ENCODE measurements at regions not wholly inside any gene's neighbourhood (a gene's known extent, or its start where the extent isn't known, plus 50 kb on each side); places are given as distances from the start of the nearest gene placed in this dataset.

GRCh38 chrX:45799576-45799975 is 598.9 kb upstream of the DIPK2B start:
- intact Hi-C loops (cut with micrococcal nuclease): no loop called here
- no peak for DNase-seq (ENCODE audit: low spot score)
- Mint-ChIP-seq H3K4me1 (ENCODE audit: low read depth) (peaks cover 69% of the 10 kb centered on the region), H3K4me3 (peak overlapping the region; percentile 30), H3K9me3 (no peaks in the 10 kb centered on the region), H3K36me3 (ENCODE audit: low read depth) (peaks cover 34% of the 10 kb centered on the region), H3K27me3 (ENCODE audit: insufficient read depth) (peaks cover 3% of the 10 kb centered on the region), H3K27ac (peak overlapping the region; percentile 34)

DNA sequence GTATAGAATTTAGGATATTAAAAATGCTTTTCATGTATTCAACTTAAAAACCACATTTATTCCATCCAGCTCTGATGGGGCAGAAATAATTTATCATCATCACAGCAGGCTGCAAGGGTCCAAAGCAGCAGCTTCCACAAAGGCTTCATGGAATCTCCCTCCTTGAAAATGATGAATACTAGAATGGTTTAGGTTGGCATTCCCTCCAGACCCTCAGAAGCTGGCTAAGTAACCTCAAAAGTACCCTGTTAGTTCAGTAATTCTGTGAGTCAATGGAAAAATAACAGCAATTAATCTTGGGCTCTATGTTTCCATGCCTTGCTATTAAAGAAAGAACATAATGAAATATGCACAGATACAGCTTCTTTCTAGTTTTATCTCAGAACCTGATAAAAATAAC is 594.9 kb upstream of the DIPK2B start:
- H3K4me1 Mint-ChIP-seq (ENCODE audit: low read depth): peaks cover 72% of the 10 kb centered on the region
- intact Hi-C loops (cut with micrococcal nuclease): no loop called here

DNA sequence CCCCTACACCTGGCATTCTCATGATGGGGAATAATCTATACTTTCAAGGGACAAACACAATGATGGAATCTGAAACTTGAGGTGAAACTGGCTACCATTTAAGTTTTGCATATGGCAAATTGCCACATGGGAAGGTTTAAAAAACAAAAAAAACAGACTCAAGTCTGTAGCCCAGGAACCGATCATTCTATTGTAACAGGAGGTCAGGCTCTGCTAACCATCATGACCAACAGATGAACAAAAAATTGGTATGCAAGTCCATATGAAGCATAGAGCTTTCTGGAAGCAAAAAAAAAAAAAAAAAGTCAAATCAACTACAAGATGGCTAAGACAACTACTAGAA is 594.3 kb upstream of the DIPK2B start:
- Mint-ChIP-seq H3K4me3 (no peak overlapping the region), H3K4me1 (ENCODE audit: low read depth) (peaks cover 74% of the 10 kb centered on the region), H3K9me3 (no peaks in the 10 kb centered on the region), H3K27ac (no peak overlapping the region), H3K27me3 (ENCODE audit: insufficient read depth) (no peaks in the 10 kb centered on the region), H3K36me3 (ENCODE audit: low read depth) (peaks cover 48% of the 10 kb centered on the region)
- intact Hi-C loops (cut with micrococcal nuclease): no loop called here
- DNase-seq (ENCODE audit: low spot score): no peak

More for the DNA sequence above, 594.9 kb upstream of the DIPK2B start:
- Mint-ChIP-seq H3K36me3 (ENCODE audit: low read depth) (peaks cover 46% of the 10 kb centered on the region), H3K9me3 (no peaks in the 10 kb centered on the region), H3K4me3 (no peak overlapping the region), H3K27me3 (ENCODE audit: insufficient read depth) (no peaks in the 10 kb centered on the region), H3K27ac (no peak overlapping the region)
- DNase-seq (ENCODE audit: low spot score): no peak

DNA sequence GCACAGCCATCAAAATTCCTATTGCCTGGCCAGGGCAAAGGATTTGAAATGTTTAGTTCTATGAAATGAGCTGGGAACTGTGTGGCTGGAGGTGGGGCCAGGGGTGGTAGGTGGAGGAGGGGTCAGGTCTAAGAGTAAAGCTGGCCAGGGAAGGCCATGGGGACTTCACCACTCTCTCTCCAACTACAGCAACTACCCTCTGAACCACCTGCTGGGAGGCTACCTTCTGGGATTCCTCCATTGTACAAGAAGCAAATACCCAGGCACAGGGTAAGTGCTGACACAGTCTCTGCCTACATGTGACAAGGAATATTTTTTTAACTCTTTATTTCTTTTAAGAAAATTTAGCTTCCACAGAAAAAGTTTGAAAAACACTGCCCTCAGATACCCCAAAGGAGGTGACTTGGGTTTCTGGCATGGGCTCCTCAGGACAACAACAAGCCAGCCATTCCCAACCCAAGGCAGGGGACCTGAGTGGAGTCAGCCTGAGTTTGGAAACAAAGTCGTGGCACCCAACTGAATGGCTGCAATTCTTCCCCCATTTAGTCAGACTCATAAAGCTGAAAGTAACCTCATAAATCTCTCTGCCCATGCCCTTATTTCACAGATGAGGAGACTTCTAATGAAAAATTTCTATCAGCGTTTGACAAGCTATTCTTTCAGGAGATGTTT is 593.8 kb upstream of the DIPK2B start:
- Mint-ChIP-seq H3K4me3 (no peak overlapping the region), H3K27ac (no peak overlapping the region), H3K9me3 (no peaks in the 10 kb centered on the region), H3K36me3 (ENCODE audit: low read depth) (peaks cover 48% of the 10 kb centered on the region), H3K4me1 (ENCODE audit: low read depth) (peaks cover 69% of the 10 kb centered on the region), H3K27me3 (ENCODE audit: insufficient read depth) (no peaks in the 10 kb centered on the region)
- DNase-seq (ENCODE audit: low spot score): no peak
- intact Hi-C loops (cut with micrococcal nuclease): no loop called here

DNA sequence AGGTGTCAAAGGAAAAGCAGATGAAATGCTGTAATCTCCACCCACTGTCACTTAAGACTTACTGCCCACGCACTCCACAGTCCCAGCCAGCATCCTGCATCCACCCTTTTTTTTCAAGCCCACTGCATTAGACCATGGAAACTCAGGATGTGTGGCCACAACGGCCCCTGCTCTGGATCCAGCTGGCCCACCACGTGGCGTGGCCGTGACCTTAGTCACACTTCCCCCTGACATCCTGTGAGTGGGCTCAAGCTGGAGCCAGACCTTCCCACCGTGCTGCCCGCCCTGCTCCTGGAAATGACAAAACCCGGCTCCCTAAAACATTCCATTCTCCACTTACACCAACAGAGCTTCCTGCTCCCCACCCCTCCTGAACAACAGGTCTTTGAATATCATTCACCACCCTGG is 588.3 kb upstream of the DIPK2B start:
- Mint-ChIP-seq H3K36me3 (ENCODE audit: low read depth) (peaks cover 48% of the 10 kb centered on the region), H3K27me3 (ENCODE audit: insufficient read depth) (no peaks in the 10 kb centered on the region), H3K4me3 (peak overlapping the region; percentile 11), H3K9me3 (no peaks in the 10 kb centered on the region), H3K4me1 (ENCODE audit: low read depth) (peaks cover 67% of the 10 kb centered on the region), H3K27ac (peak overlapping the region; percentile 64)
- intact Hi-C loops (cut with micrococcal nuclease): no loop called here
- no peak for DNase-seq (ENCODE audit: low spot score)

GRCh38 chrX:45788315-45788714 is 587.6 kb upstream of the DIPK2B start:
- Mint-ChIP-seq H3K4me1 (ENCODE audit: low read depth) (peaks cover 63% of the 10 kb centered on the region), H3K9me3 (no peaks in the 10 kb centered on the region), H3K4me3 (no peak overlapping the region), H3K27ac (no peak overlapping the region), H3K36me3 (ENCODE audit: low read depth) (peaks cover 49% of the 10 kb centered on the region), H3K27me3 (ENCODE audit: insufficient read depth) (no peaks in the 10 kb centered on the region)
- no peak for DNase-seq (ENCODE audit: low spot score)
- intact Hi-C loops (cut with micrococcal nuclease): no loop called here

DNA sequence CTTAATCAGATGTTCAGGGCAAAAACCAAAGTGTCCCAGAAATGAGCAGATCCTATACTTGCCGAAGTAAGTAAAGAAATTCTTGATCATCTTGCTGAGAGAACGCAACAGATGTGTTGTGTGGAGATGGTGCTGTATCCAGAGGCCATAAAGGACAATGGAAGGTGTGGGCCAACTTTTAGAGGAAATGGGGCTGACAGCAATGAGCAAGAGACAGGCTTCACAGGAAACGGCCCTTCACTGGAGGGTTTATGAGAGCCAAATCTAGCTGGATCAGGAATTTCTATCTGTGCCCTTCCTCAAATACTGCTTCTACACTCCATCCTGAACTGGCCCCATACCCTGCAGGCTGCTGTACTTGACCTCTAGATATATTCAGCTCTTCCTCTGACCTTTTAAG is 583.9 kb upstream of the DIPK2B start:
- H3K9me3 Mint-ChIP-seq: no peaks in the 10 kb centered on the region
- H3K27me3 Mint-ChIP-seq (ENCODE audit: insufficient read depth): no peaks in the 10 kb centered on the region
- peak overlapping the region; percentile 23 for H3K27ac Mint-ChIP-seq
- intact Hi-C loops (cut with micrococcal nuclease): no loop called here
- H3K36me3 Mint-ChIP-seq (ENCODE audit: low read depth): peaks cover 53% of the 10 kb centered on the region
- peaks cover 65% of the 10 kb centered on the region for H3K4me1 Mint-ChIP-seq (ENCODE audit: low read depth)
- H3K4me3 Mint-ChIP-seq: no peak overlapping the region
- DNase-seq (ENCODE audit: low spot score): no peak

- H3K9me3 Mint-ChIP-seq: no peaks in the 10 kb centered on the region
- peaks cover 67% of the 10 kb centered on the region for H3K4me1 Mint-ChIP-seq (ENCODE audit: low read depth)
- H3K27me3 Mint-ChIP-seq (ENCODE audit: insufficient read depth): no peaks in the 10 kb centered on the region
- H3K27ac Mint-ChIP-seq: peak overlapping the region; percentile 37
- H3K4me3 Mint-ChIP-seq: no peak overlapping the region
- intact Hi-C loops (cut with micrococcal nuclease): no loop called here
- H3K36me3 Mint-ChIP-seq (ENCODE audit: low read depth): peaks cover 54% of the 10 kb centered on the region
- no peak for DNase-seq (ENCODE audit: low spot score)
These were observed 582.3 kb upstream of the DIPK2B start for GRCh38 chrX:45783002-45783401.

- peaks cover 61% of the 10 kb centered on the region for H3K36me3 Mint-ChIP-seq (ENCODE audit: low read depth)
- no peaks in the 10 kb centered on the region for H3K9me3 Mint-ChIP-seq
- intact Hi-C loops (cut with micrococcal nuclease): no loop called here
- no peaks in the 10 kb centered on the region for H3K27me3 Mint-ChIP-seq (ENCODE audit: insufficient read depth)
- no peak for DNase-seq (ENCODE audit: low spot score)
- no peak overlapping the region for H3K4me3 Mint-ChIP-seq
- no peak overlapping the region for H3K27ac Mint-ChIP-seq
- H3K4me1 Mint-ChIP-seq (ENCODE audit: low read depth): peaks cover 70% of the 10 kb centered on the region
These were observed 581.4 kb upstream of the DIPK2B start for GRCh38 chrX:45781901-45782553.

DNA sequence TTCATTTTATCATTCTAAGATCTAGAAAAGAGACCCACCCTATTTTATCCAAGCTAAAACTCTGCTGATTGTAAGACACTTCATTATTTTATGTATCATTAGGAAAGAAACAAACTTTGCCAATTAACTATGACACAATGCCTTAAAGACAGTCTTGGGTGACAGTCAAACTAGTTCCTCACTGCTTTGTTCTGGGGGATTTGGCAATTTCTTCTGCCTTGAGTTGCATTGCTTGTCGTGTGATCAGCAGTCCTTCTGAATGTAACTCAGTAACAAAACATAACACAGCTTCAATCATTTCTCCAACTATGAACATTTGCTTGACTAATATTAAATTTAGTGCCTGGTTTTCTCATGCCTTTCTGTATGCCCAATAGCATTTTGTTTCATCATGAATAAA is 577.9 kb upstream of the DIPK2B start:
- Mint-ChIP-seq H3K36me3 (ENCODE audit: low read depth) (peaks cover 49% of the 10 kb centered on the region), H3K27ac (no peak overlapping the region), H3K27me3 (ENCODE audit: insufficient read depth) (no peaks in the 10 kb centered on the region), H3K9me3 (no peaks in the 10 kb centered on the region), H3K4me1 (ENCODE audit: low read depth) (peaks cover 72% of the 10 kb centered on the region), H3K4me3 (no peak overlapping the region)
- intact Hi-C loops (cut with micrococcal nuclease): loop anchor here (10.0 kb wide), 2 partner anchors 156 to 796 kb away; partner anchors contain the start of gene CHST7
- DNase-seq (ENCODE audit: low spot score): no peak

DNA sequence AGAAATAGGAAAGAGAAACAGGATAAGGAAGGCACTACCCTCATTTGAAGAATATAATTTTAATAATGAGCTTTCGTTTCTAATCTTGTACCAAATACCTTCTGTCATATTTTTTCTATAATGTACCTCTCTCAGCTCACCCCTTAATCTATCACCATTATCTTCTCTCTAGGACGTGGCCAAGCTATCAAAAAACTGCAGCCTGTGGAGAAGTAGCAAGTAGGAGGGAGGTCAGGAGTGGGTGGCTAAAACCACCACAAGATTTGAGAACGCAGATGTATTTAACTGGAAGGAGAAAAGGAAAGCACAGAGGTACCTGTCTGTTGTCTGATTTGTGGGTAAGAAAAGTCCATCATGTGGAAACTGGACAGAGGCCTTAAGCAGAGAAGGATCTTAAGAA is 576.7 kb upstream of the DIPK2B start:
- Mint-ChIP-seq H3K9me3 (no peaks in the 10 kb centered on the region), H3K4me1 (ENCODE audit: low read depth) (peaks cover 76% of the 10 kb centered on the region), H3K27ac (peak overlapping the region; percentile 73), H3K27me3 (ENCODE audit: insufficient read depth) (no peaks in the 10 kb centered on the region), H3K36me3 (ENCODE audit: low read depth) (peaks cover 47% of the 10 kb centered on the region), H3K4me3 (peak overlapping the region; percentile 34)
- no peak for DNase-seq (ENCODE audit: low spot score)
- intact Hi-C loops (cut with micrococcal nuclease): loop anchor here (10.0 kb wide), 2 partner anchors 157 to 797 kb away; partner anchors contain the start of gene CHST7

GRCh38 chrX:45775468-45775867 is 574.8 kb upstream of the DIPK2B start:
- Mint-ChIP-seq H3K36me3 (ENCODE audit: low read depth) (peaks cover 43% of the 10 kb centered on the region), H3K4me3 (no peak overlapping the region), H3K4me1 (ENCODE audit: low read depth) (peaks cover 83% of the 10 kb centered on the region), H3K27me3 (ENCODE audit: insufficient read depth) (no peaks in the 10 kb centered on the region), H3K27ac (no peak overlapping the region), H3K9me3 (no peaks in the 10 kb centered on the region)
- no peak for DNase-seq (ENCODE audit: low spot score)
- intact Hi-C loops (cut with micrococcal nuclease): loop anchor here (10.0 kb wide), 2 partner anchors 159 to 799 kb away; partner anchors contain the start of gene CHST7

GRCh38 chrX:45774961-45775360 is 574.3 kb upstream of the DIPK2B start:
- H3K4me3 Mint-ChIP-seq: peak overlapping the region; percentile 33
- peaks cover 39% of the 10 kb centered on the region for H3K36me3 Mint-ChIP-seq (ENCODE audit: low read depth)
- no peak for DNase-seq (ENCODE audit: low spot score)
- H3K27me3 Mint-ChIP-seq (ENCODE audit: insufficient read depth): no peaks in the 10 kb centered on the region
- no peaks in the 10 kb centered on the region for H3K9me3 Mint-ChIP-seq
- H3K4me1 Mint-ChIP-seq (ENCODE audit: low read depth): peaks cover 82% of the 10 kb centered on the region
- intact Hi-C loops (cut with micrococcal nuclease): loop anchor here (10.0 kb wide), 2 partner anchors 160 to 800 kb away; partner anchors contain the start of gene CHST7
- H3K27ac Mint-ChIP-seq: peak overlapping the region; percentile 55

Measured in activated T-helper 1 cell treated with anti-CD3 and anti-CD28 coated beads, Interleukin-12 subunit alpha, Interleukin-12 subunit beta, Interleukin-2, Interleukin-4 antibody, amounts not matched to agents 30 ng/mL and 10 ng/mL and 1 ng/mL, durations not matched to agents 14 hours and 24 hours and 36 hours (primary cell).